ENCODE measurements at regions not wholly inside any gene's neighbourhood (a gene's known extent, or its start where the extent isn't known, plus 50 kb on each side); places are given as distances from the start of the nearest gene placed in this dataset.
"Not testable (repeated sequence)": the region's sequence is repeated elsewhere in the genome, so short reads cannot be mapped to it uniquely, and the experiment has no call there.

GRCh38 chr7:119886007-119886406 is 387.0 kb upstream of the KCND2 start:
- DNase-seq (ENCODE audit: low read depth, low spot score) = no peak
- no TSS peak for BruUV-seq (replicated peaks)
- TF ChIP-seq SRF (IDR thresholded peaks at IDR 0.05; ENCODE audit: low read depth in 2 of 2, low read length in 2 of 2) (no peak), ZNF207 (IDR thresholded peaks at IDR 0.05; ENCODE audit: borderline replicate concordance) (no peak), YY1 (IDR thresholded peaks at IDR 0.05; ENCODE audit: low read depth, low read length) (no peak), EZH2 (IDR thresholded peaks at IDR 0.05; ENCODE audit: borderline replicate concordance, control insufficient read depth, low read depth, low read length) (no peak), CBX3 (IDR thresholded peaks at IDR 0.05; ENCODE audit: borderline replicate concordance, low read depth) (no peak), E2F8 (IDR thresholded peaks at IDR 0.05; ENCODE audit: low read depth, partially characterized antibody) (no peak), FOS (IDR thresholded peaks at IDR 0.05; ENCODE audit: borderline replicate concordance, extremely low read depth, insufficient read length) (no peak), E2F4 (IDR thresholded peaks at IDR 0.05; ENCODE audit: low read depth, low read length) (no peak), NFYB (IDR thresholded peaks at IDR 0.05; ENCODE audit: insufficient read depth, low read depth, low read length) (no peak), SIX5 (IDR thresholded peaks at IDR 0.05; ENCODE audit: low read depth, low read length, severe bottlenecking) (no peak), POLR2AphosphoS2 (IDR thresholded peaks at IDR 0.05; ENCODE audit: low read depth, low read length) (no peak), ZBTB33 (IDR thresholded peaks at IDR 0.05) (no peak), NR2C1 (IDR thresholded peaks at IDR 0.05) (no peak)
- no peaks in the 10 kb centered on the region for H3K27me3 ChIP-seq (replicated peaks in 1 of 2; ENCODE audit: control insufficient read depth in 2 of 2, insufficient read depth in 2 of 2, low read length in 1 of 2)
- ChIA-PET RAD21 (ENCODE audit: unreplicated experiment) (no interaction called here), SMC1A (ENCODE audit: uncharacterized antibody, unreplicated experiment) (no interaction called here), CTCF (no interaction called here), POLR2A (no interaction called here)
- no peaks in the 10 kb centered on the region for H3K36me3 ChIP-seq (ENCODE audit: control insufficient read depth in 2 of 2, insufficient read depth in 2 of 2, low read length in 1 of 2)
- H3K27ac ChIP-seq (ENCODE audit: control insufficient read depth, insufficient read depth) = no peak overlapping the region
- WGBS (ENCODE audit: insufficient coverage, insufficient replicate concordance, low lambda C conversion rate, missing lambda C conversion rate) = 3% methylated on average over 3 of the region's 3 CpGs
- no peak for FAIRE-seq
- intact Hi-C loops (cut with micrococcal nuclease; ENCODE audit: unreplicated experiment) (no loop called here), in situ Hi-C loops (cut with MboI) (no loop called here)
- no peaks in the 10 kb centered on the region for H3K79me2 ChIP-seq (ENCODE audit: control insufficient read depth, insufficient read depth, low read length)
- H3K9me3 ChIP-seq (replicated peaks; ENCODE audit: control insufficient read depth, insufficient read depth, low read length) = no peaks in the 10 kb centered on the region
- no peak overlapping the region for H3K9ac ChIP-seq (ENCODE audit: control insufficient read depth, insufficient read depth, low read length)
- H3K4me2 ChIP-seq (ENCODE audit: control insufficient read depth, insufficient read depth) = no peak overlapping the region
- H3K4me3 ChIP-seq = no peak overlapping the region
- no peak for ATAC-seq
- no peaks in the 10 kb centered on the region for H3K4me1 ChIP-seq (ENCODE audit: control insufficient read depth, insufficient read depth, low read length)
- no peaks in the 10 kb centered on the region for H4K20me1 ChIP-seq (ENCODE audit: control insufficient read depth, insufficient read depth)
- H2AFZ ChIP-seq (ENCODE audit: control insufficient read depth, low read depth, low read length) = no peak overlapping the region

- H3K4me1 ChIP-seq (ENCODE audit: control insufficient read depth, insufficient read depth, low read length); H3K79me2 ChIP-seq (ENCODE audit: control insufficient read depth, insufficient read depth, low read length); SMC1A ChIA-PET (ENCODE audit: uncharacterized antibody, unreplicated experiment); H3K27me3 ChIP-seq (replicated peaks in 1 of 2; ENCODE audit: control insufficient read depth in 2 of 2, insufficient read depth in 2 of 2, low read length in 1 of 2); FAIRE-seq; in situ Hi-C loops (cut with MboI); CTCF ChIA-PET; H2AFZ ChIP-seq (ENCODE audit: control insufficient read depth, low read depth, low read length); H3K9me3 ChIP-seq (replicated peaks; ENCODE audit: control insufficient read depth, insufficient read depth, low read length); intact Hi-C loops (cut with micrococcal nuclease; ENCODE audit: unreplicated experiment); BruUV-seq (replicated peaks); RAD21 ChIA-PET (ENCODE audit: unreplicated experiment); ATAC-seq; H3K4me3 ChIP-seq; DNase-seq (ENCODE audit: low read depth, low spot score); POLR2A ChIA-PET; H3K36me3 ChIP-seq (ENCODE audit: control insufficient read depth in 2 of 2, insufficient read depth in 2 of 2, low read length in 1 of 2); H4K20me1 ChIP-seq (ENCODE audit: control insufficient read depth, insufficient read depth); H3K9ac ChIP-seq (ENCODE audit: control insufficient read depth, insufficient read depth, low read length); H3K4me2 ChIP-seq (ENCODE audit: control insufficient read depth, insufficient read depth); H3K27ac ChIP-seq (ENCODE audit: control insufficient read depth, insufficient read depth): not testable (repeated sequence)
- 11% methylated on average over 3 of the region's 3 CpGs for WGBS (ENCODE audit: insufficient coverage, insufficient replicate concordance, low lambda C conversion rate, missing lambda C conversion rate)
Observed at GRCh38 chr7:119886525-119886924, 386.4 kb upstream of the KCND2 start.
